ENCODE measurements at regions not wholly inside any gene's neighbourhood (a gene's known extent, or its start where the extent isn't known, plus 50 kb on each side); places are given as distances from the start of the nearest gene placed in this dataset.

GRCh38 chr17:77498791-77499698, 358.3 kb downstream of the SEC14L1 start:
- Mint-ChIP-seq H3K27ac (no peak overlapping the region), H3K27me3 (no peaks in the 10 kb centered on the region), H3K4me3 (no peak overlapping the region), H3K4me1 (ENCODE audit: unreplicated experiment) (peaks cover 5% of the 10 kb centered on the region), H3K9me3 (no peaks in the 10 kb centered on the region), H3K36me3 (peaks cover 11% of the 10 kb centered on the region)
- TF ChIP-seq, protein P1, sequence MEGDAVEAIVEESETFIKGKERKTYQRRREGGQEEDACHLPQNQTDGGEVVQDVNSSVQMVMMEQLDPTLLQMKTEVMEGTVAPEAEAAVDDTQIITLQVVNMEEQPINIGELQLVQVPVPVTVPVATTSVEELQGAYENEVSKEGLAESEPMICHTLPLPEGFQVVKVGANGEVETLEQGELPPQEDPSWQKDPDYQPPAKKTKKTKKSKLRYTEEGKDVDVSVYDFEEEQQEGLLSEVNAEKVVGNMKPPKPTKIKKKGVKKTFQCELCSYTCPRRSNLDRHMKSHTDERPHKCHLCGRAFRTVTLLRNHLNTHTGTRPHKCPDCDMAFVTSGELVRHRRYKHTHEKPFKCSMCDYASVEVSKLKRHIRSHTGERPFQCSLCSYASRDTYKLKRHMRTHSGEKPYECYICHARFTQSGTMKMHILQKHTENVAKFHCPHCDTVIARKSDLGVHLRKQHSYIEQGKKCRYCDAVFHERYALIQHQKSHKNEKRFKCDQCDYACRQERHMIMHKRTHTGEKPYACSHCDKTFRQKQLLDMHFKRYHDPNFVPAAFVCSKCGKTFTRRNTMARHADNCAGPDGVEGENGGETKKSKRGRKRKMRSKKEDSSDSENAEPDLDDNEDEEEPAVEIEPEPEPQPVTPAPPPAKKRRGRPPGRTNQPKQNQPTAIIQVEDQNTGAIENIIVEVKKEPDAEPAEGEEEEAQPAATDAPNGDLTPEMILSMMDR (conservative IDR thresholded peaks at IDR 0.05) = no peak
- peak; percentile 65 for DNase-seq (ENCODE audit: extremely low spot score, unreplicated experiment)

DNA sequence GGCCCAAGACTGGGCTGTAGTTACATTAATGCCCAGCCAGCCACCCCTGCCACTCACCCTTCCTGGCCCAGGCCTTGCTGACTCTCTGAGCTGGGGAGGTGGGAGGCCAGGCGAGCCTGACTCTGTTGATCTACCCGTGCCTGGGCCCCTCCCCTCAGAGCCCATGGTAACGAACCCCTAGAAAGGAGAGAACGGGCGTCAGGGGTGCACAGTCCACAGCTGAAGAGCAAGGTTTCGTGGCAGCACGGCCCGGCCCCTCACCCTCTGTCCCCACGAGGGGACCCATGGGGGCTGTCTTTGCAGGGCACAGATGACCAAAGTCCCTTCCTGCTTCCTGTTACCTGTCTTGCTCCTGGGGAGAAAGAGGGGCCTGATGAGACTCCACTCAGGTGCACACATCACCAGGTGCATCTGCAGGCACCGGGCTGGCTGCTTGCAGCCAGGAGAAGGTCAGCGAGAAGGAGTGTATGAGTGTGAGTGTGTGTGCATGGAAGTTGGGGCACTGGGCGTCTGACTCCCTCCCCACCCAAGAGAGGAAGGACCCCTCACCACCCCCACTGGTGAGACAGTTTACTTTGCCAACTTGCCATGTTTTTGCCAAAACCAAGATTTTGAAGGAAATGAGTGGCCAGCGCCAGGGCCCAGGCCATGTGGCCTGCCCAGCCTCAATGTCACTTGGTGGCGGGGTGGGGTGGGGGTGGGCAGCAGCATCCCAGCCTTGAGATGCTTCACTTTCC, 359.1 kb downstream of the SEC14L1 start:
- H3K36me3 Mint-ChIP-seq = peaks cover 10% of the 10 kb centered on the region
- TF ChIP-seq, protein P1 (conservative IDR thresholded peaks at IDR 0.05) = no peak
- peaks cover 4% of the 10 kb centered on the region for H3K4me1 Mint-ChIP-seq (ENCODE audit: unreplicated experiment)
- no peak for DNase-seq (ENCODE audit: extremely low spot score, unreplicated experiment)
- no peaks in the 10 kb centered on the region for H3K9me3 Mint-ChIP-seq
- H3K4me3 Mint-ChIP-seq = no peak overlapping the region
- no peaks in the 10 kb centered on the region for H3K27me3 Mint-ChIP-seq
- H3K27ac Mint-ChIP-seq = no peak overlapping the region

- H3K4me3 Mint-ChIP-seq = no peak overlapping the region
- TF ChIP-seq, protein P1 (conservative IDR thresholded peaks at IDR 0.05) = peak; percentile 74
- no peak for DNase-seq (ENCODE audit: extremely low spot score, unreplicated experiment)
- H3K4me1 Mint-ChIP-seq (ENCODE audit: unreplicated experiment) = no peaks in the 10 kb centered on the region
- H3K27me3 Mint-ChIP-seq = no peaks in the 10 kb centered on the region
- H3K36me3 Mint-ChIP-seq = peaks cover 8% of the 10 kb centered on the region
- H3K9me3 Mint-ChIP-seq = no peaks in the 10 kb centered on the region
- H3K27ac Mint-ChIP-seq = peak overlapping the region; percentile 26
These were observed 360.4 kb downstream of the SEC14L1 start for GRCh38 chr17:77501101-77501566.

DNA sequence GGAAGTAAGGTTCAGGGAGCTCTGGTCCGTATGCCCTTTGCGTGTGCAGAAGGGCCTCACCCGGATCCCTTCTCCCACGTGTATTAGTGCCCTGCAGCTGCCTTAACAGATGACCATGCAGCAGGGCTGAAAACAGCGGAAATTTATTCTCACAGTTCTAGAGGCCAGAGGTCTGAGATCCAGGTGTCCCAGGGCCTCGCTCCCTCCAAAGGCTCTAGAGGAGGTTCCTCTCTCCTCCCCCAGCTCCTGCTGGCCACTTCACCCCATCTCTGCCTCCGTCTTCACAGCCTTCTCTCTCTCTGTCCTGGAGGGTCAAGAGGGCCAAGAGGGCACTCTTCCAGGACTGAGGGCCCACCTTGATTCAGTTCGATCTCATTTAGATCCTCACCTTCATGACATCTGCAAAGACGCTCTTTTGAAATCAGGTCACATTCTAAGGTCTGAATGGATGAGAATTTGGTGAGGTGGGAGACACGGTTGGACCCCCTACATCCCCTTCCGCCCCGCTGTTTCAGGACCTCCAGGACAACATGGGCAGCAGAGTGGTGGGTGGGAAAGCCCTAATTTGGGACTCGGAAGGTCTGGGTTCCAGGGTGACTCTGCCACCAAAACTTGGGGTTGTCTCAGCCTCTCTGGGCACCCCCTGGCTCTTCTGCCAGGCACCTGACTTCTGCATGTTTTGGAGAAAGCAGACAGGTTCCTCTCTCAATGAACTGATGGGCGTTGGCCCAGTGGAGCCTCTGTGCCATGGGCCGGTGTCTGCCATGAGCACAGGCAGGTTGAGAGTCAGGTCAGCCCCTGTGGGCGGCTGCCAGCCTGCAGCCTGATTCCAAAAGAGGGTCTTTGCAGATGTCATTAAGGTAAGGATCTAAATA, 361.2 kb downstream of the SEC14L1 start:
- TF ChIP-seq, protein P1 (conservative IDR thresholded peaks at IDR 0.05) = no peak
- Mint-ChIP-seq H3K9me3 (no peaks in the 10 kb centered on the region), H3K36me3 (peaks cover 8% of the 10 kb centered on the region), H3K27me3 (no peaks in the 10 kb centered on the region), H3K4me3 (no peak overlapping the region), H3K27ac (no peak overlapping the region), H3K4me1 (ENCODE audit: unreplicated experiment) (no peaks in the 10 kb centered on the region)
- no peak for DNase-seq (ENCODE audit: extremely low spot score, unreplicated experiment)

GRCh38 chr17:77502626-77503292, 362.0 kb downstream of the SEC14L1 start:
- Mint-ChIP-seq H3K27ac (no peak overlapping the region), H3K4me3 (no peak overlapping the region), H3K27me3 (no peaks in the 10 kb centered on the region), H3K4me1 (ENCODE audit: unreplicated experiment) (no peaks in the 10 kb centered on the region), H3K9me3 (no peaks in the 10 kb centered on the region), H3K36me3 (peaks cover 8% of the 10 kb centered on the region)
- no peak for DNase-seq (ENCODE audit: extremely low spot score, unreplicated experiment)
- TF ChIP-seq, protein P1 (conservative IDR thresholded peaks at IDR 0.05) = no peak
